ENCODE measurements at regions not wholly inside any gene's neighbourhood (a gene's known extent, or its start where the extent isn't known, plus 50 kb on each side); places are given as distances from the start of the nearest gene placed in this dataset.

- Histone ChIP-seq H3K27ac (ENCODE audit: low read depth, low read length) (no peak overlapping the region), H3K27me3 (ENCODE audit: control insufficient read depth, insufficient read depth, low read length, poor library complexity, severe bottlenecking) (no peaks in the 10 kb centered on the region)
- 84 to 92% methylated on average over 2 of the region's 2 CpGs for WGBS, 2 experiments (ENCODE audit: insufficient coverage in 1 of 2, insufficient read length in 1 of 2)
Measured at GRCh38 chr21:27570306-27570868, 603.5 kb upstream of the ADAMTS5 start.

GRCh38 chr21:27569831-27570230 is 602.9 kb upstream of the ADAMTS5 start:
- no peaks in the 10 kb centered on the region for H3K4me1 ChIP-seq (ENCODE audit: control insufficient read depth, insufficient read depth, low read length)
- H3K4me3 Mint-ChIP-seq = no peak overlapping the region
- H3K27me3 ChIP-seq (ENCODE audit: control insufficient read depth, insufficient read depth, low read length, poor library complexity, severe bottlenecking) = no peaks in the 10 kb centered on the region
- DNase-seq = no peak
- no peak overlapping the region for H3K9ac ChIP-seq (ENCODE audit: extremely low read depth, low read length, poor library complexity, severe bottlenecking)
- H3K9me3 Mint-ChIP-seq = no peaks in the 10 kb centered on the region
- H3K9me3 ChIP-seq (ENCODE audit: control insufficient read depth, low read length) = no peaks in the 10 kb centered on the region
- TF ChIP-seq CTCF (conservative IDR thresholded peaks at IDR 0.05) = no peak
- no peak overlapping the region for H3K27ac ChIP-seq (ENCODE audit: low read depth, low read length)
- H3K27me3 Mint-ChIP-seq (ENCODE audit: insufficient read depth) = no peaks in the 10 kb centered on the region
- H3K4me3 ChIP-seq (ENCODE audit: low read length) = no peak overlapping the region
- no peaks in the 10 kb centered on the region for H3K4me1 Mint-ChIP-seq
- H3K36me3 Mint-ChIP-seq (ENCODE audit: low read depth) = no peaks in the 10 kb centered on the region
- no peaks in the 10 kb centered on the region for H3K36me3 ChIP-seq (ENCODE audit: control insufficient read depth, insufficient read depth, low read length)
- H3K27ac Mint-ChIP-seq = no peak overlapping the region
- WGBS, 2 experiments (ENCODE audit: insufficient coverage in 1 of 2, insufficient read length in 1 of 2) = 93% methylated on average over 2 of the region's 2 CpGs

More at GRCh38 chr21:27570306-27570868, 603.5 kb upstream of the ADAMTS5 start:
- H3K4me1 Mint-ChIP-seq = no peaks in the 10 kb centered on the region
- H3K27me3 Mint-ChIP-seq (ENCODE audit: insufficient read depth) = no peaks in the 10 kb centered on the region
- TF ChIP-seq CTCF (conservative IDR thresholded peaks at IDR 0.05) = no peak
- H3K4me1 ChIP-seq (ENCODE audit: control insufficient read depth, insufficient read depth, low read length) = no peaks in the 10 kb centered on the region
- no peak overlapping the region for H3K9ac ChIP-seq (ENCODE audit: extremely low read depth, low read length, poor library complexity, severe bottlenecking)
- no peak overlapping the region for H3K4me3 ChIP-seq (ENCODE audit: low read length)
- no peaks in the 10 kb centered on the region for H3K36me3 ChIP-seq (ENCODE audit: control insufficient read depth, insufficient read depth, low read length)
- H3K4me3 Mint-ChIP-seq = no peak overlapping the region
- H3K27ac Mint-ChIP-seq = no peak overlapping the region
- no peak for DNase-seq
- H3K9me3 ChIP-seq (ENCODE audit: control insufficient read depth, low read length) = no peaks in the 10 kb centered on the region
- no peaks in the 10 kb centered on the region for H3K9me3 Mint-ChIP-seq
- H3K36me3 Mint-ChIP-seq (ENCODE audit: low read depth) = no peaks in the 10 kb centered on the region

DNA sequence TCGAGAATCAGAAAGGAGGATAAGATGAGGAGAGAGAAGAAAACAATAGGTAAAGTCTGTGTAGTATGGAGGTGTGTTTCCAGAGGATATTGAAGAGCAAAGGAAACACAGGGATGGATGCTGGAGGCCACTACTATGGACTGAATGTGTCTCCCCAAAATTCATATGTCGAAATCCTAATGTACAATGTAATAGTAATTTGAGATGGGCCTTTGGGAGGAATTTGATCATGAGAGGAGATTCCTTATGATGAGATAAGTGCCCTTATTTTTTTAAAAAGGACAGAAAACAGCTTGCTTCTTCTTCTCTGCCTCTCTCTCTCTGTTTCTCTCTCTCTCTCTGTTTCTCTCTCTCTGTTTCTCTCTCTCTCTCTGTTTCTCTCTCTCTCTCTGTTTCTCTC is 602.2 kb upstream of the ADAMTS5 start:
- Histone ChIP-seq H3K9me3 (ENCODE audit: control insufficient read depth, low read length) (no peaks in the 10 kb centered on the region), H3K4me3 (ENCODE audit: low read length) (no peak overlapping the region), H3K36me3 (ENCODE audit: control insufficient read depth, insufficient read depth, low read length) (no peaks in the 10 kb centered on the region), H3K27ac (ENCODE audit: low read depth, low read length) (no peak overlapping the region), H3K9ac (ENCODE audit: extremely low read depth, low read length, poor library complexity, severe bottlenecking) (no peak overlapping the region), H3K4me1 (ENCODE audit: control insufficient read depth, insufficient read depth, low read length) (no peaks in the 10 kb centered on the region), H3K27me3 (ENCODE audit: control insufficient read depth, insufficient read depth, low read length, poor library complexity, severe bottlenecking) (no peaks in the 10 kb centered on the region)
- Mint-ChIP-seq H3K4me3 (no peak overlapping the region), H3K27ac (no peak overlapping the region), H3K36me3 (ENCODE audit: low read depth) (no peaks in the 10 kb centered on the region), H3K9me3 (no peaks in the 10 kb centered on the region), H3K4me1 (no peaks in the 10 kb centered on the region), H3K27me3 (ENCODE audit: insufficient read depth) (no peaks in the 10 kb centered on the region)
- no peak for DNase-seq
- WGBS, 2 experiments (ENCODE audit: insufficient coverage in 1 of 2, insufficient read length in 1 of 2) = 87 to 95% methylated on average over 2 of the region's 2 CpGs
- TF ChIP-seq CTCF (conservative IDR thresholded peaks at IDR 0.05) = no peak

Data from endodermal cell (in vitro differentiated cells).